ENCODE measurements at regions not wholly inside any gene's neighbourhood (a gene's known extent, or its start where the extent isn't known, plus 50 kb on each side); places are given as distances from the start of the nearest gene placed in this dataset.

GRCh38 chr2:106018141-106018540, 176.0 kb downstream of the UXS1 start:
- Histone ChIP-seq H3K27me3 (ENCODE audit: insufficient read depth, low read depth, low read length) (no peaks in the 10 kb centered on the region), H3K4me3 (ENCODE audit: low read length) (no peak overlapping the region), H4K20me1 (ENCODE audit: insufficient read depth) (no peaks in the 10 kb centered on the region), H3K36me3 (ENCODE audit: insufficient read depth, low read length) (no peaks in the 10 kb centered on the region), H3K79me2 (replicated peaks; ENCODE audit: insufficient read depth, low read length) (no peaks in the 10 kb centered on the region), H3K9me2 (ENCODE audit: insufficient read depth, low read length) (no peaks in the 10 kb centered on the region), H3F3A (ENCODE audit: insufficient read depth, low read length, poor library complexity, severe bottlenecking) (no peaks in the 10 kb centered on the region), H2AFZ (ENCODE audit: low read depth, low read length) (no peak overlapping the region), H3K9me3 (ENCODE audit: low read length) (no peaks in the 10 kb centered on the region), H3K27ac (ENCODE audit: low read length) (no peak overlapping the region), H3K4me2 (ENCODE audit: low read length) (no peak overlapping the region), H3K9ac (ENCODE audit: low read length) (no peak overlapping the region)
- no peak for TF ChIP-seq EZH2 (IDR thresholded peaks at IDR 0.05; ENCODE audit: borderline replicate concordance, insufficient read depth, low read length, poor library complexity, severe bottlenecking)
- TF ChIP-seq REST (IDR thresholded peaks at IDR 0.05; ENCODE audit: borderline replicate concordance), result no peak
- no peak for TF ChIP-seq POLR2AphosphoS5 (IDR thresholded peaks at IDR 0.05)
- TF ChIP-seq EP300 (conservative IDR thresholded peaks at IDR 0.05; ENCODE audit: poor library complexity, severe bottlenecking), result no peak
- TF ChIP-seq SMC3 (conservative IDR thresholded peaks at IDR 0.05; ENCODE audit: poor library complexity), result no peak
- no peak for TF ChIP-seq CTCF (IDR thresholded peaks at IDR 0.05; ENCODE audit: poor library complexity, severe bottlenecking)
- no peak for TF ChIP-seq TAF1 (IDR thresholded peaks at IDR 0.05; ENCODE audit: low read depth)
- TF ChIP-seq RAD21 (conservative IDR thresholded peaks at IDR 0.05), result no peak
- TF ChIP-seq MXI1 (conservative IDR thresholded peaks at IDR 0.05; ENCODE audit: poor library complexity, severe bottlenecking), result no peak

GRCh38 chr2:106012591-106013347, 181.3 kb downstream of the UXS1 start:
- Histone ChIP-seq H3K79me2 (replicated peaks; ENCODE audit: insufficient read depth, low read length) (no peaks in the 10 kb centered on the region), H3K9me3 (ENCODE audit: low read length) (no peaks in the 10 kb centered on the region), H3K27ac (ENCODE audit: low read length) (no peak overlapping the region), H3K4me3 (ENCODE audit: low read length) (no peak overlapping the region), H2AFZ (ENCODE audit: low read depth, low read length) (no peak overlapping the region), H4K20me1 (ENCODE audit: insufficient read depth) (no peaks in the 10 kb centered on the region), H3F3A (ENCODE audit: insufficient read depth, low read length, poor library complexity, severe bottlenecking) (no peaks in the 10 kb centered on the region), H3K9ac (ENCODE audit: low read length) (no peak overlapping the region), H3K4me2 (ENCODE audit: low read length) (no peak overlapping the region), H3K36me3 (ENCODE audit: insufficient read depth, low read length) (no peaks in the 10 kb centered on the region), H3K27me3 (ENCODE audit: insufficient read depth, low read depth, low read length) (no peaks in the 10 kb centered on the region), H3K9me2 (ENCODE audit: insufficient read depth, low read length) (no peaks in the 10 kb centered on the region)
- TF ChIP-seq SMC3 (conservative IDR thresholded peaks at IDR 0.05; ENCODE audit: poor library complexity), result no peak
- no peak for TF ChIP-seq RAD21 (conservative IDR thresholded peaks at IDR 0.05)
- no peak for TF ChIP-seq REST (IDR thresholded peaks at IDR 0.05; ENCODE audit: borderline replicate concordance)

All from neural cell (in vitro differentiated cells).